ENCODE measurements at regions not wholly inside any gene's neighbourhood (a gene's known extent, or its start where the extent isn't known, plus 50 kb on each side); places are given as distances from the start of the nearest gene placed in this dataset.

DNA sequence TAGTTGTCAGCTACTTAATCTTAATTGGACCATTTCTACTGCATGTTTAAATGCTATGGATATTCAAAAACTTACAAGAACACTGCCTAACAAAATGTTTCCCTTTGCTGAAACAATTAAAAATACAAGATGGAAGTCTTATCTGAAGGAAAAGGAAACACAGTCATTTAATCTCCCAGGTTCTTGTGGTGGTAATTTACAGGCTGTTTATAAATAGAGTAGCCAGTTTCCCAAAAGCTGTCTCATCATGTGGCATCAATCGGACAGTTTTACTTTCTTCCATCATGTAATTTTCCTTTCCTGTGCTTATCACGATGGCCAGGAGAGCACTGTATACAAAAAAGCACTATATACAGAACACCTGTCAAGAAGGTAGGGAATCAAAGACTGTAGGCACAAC is 368.1 kb downstream of the ZEB2 start:
- DNase-seq = no peak

DNA sequence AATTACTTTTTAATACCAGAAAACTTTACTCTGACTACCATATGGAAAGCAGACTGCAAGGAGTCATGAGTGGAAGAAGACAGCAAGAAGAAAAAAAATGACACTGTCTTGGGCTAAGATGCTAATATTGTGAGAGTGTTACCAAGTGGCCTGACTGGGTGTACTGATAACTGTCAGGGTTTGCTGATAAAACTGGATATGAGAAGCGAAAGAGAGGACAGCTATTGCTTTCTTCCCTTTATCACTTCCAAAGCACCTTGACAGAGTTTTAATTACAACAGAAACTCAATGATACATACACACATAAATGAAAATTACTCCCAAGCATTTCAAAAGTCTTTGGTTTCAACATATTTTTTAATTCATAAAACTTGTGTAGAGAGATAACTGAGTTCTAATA is 368.5 kb downstream of the ZEB2 start:
- DNase-seq = no peak

DNA sequence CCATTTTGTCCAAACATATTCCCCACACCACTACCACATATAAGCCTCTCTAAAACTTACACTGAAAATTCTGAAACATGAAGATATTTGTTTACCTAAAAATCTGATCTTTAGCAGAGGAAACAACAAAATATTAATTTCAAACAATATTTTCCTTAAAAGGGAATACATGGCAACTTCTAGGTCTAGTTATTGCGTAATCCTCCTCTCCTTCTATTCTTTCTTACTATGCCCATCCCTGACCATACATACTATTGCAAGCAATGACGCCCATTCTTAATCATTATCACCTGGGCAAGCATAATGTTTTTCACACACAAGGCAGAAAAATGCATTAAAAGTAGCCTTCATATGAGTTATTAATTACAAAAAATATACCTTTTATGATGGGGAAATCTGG is 372.6 kb downstream of the ZEB2 start:
- no peak for DNase-seq

DNA sequence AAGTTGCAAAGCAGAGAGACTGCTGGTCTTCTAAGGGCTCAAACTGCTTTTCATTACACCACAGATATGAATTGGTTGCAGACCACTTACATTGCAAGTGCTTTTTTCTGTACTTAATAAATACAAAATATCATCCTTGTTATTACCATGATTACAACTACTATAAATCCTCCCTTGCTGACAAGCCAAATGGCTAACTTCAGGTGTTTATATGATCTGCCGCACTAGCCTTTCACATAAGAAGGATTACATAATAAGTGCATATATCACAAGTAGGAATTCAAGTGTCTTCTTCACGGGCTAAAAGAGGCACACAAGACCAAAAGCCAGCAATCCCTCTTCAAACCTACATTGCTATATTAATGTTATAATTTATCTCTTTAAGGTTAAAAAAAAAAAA is 373.0 kb downstream of the ZEB2 start:
- no peak for DNase-seq

DNA sequence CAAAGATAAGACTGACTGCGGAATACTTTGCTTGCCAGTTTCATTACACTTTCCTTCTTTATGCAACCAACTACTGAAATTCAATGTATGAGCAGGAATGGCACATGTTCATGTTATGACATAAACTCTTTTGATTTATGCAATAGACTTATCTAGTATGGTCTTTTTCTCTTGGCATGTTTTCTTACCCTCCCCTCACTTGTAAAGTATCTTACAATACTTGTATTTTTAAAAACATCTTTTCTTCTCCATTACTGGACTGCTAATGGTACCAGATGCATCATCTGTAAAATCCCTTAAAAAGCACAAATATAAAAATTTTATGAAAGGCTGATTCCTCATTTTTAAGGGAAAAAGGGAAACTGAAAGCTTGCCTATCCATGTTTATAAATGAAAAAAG is 373.8 kb downstream of the ZEB2 start:
- no peak for DNase-seq

DNA sequence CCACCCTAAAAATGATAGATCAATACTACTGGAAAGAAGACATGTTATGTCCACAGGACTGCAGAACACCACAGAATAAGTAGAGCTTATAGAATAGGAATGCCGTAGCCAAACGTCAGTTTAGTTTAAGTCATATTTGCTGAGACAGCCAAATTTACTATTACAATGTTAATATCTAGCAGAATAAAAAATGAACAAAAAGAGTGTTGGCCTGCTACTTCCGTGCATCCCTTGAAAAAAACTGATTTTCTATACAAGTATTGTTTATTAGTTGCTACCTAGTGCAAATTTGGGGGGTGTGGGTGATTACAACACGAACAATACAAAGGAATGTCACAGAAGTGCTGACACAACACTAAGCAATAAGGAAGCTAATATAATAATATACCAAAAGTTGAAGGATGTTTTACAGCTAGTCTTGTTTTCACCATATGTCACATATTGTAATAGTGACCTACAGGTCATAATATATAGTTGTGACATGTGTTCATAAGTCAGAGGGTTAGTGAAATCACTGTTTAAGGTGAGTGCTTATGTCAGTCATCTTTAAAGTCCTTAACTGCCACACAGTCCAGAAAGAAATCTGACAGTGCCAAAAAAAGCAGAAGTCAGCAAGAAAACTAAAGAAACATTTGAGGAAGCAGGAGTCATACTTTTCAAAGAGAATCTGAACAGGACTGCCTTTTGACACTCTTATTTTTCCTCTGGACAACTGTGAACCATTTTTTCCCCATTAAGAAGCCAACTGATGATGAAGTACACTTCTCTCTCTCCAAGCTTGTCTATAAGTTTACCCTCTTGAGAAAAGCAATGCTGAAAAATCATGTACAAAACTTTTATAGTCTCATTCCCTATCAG is 376.4 kb downstream of the ZEB2 start:
- DNase-seq = no peak

DNA sequence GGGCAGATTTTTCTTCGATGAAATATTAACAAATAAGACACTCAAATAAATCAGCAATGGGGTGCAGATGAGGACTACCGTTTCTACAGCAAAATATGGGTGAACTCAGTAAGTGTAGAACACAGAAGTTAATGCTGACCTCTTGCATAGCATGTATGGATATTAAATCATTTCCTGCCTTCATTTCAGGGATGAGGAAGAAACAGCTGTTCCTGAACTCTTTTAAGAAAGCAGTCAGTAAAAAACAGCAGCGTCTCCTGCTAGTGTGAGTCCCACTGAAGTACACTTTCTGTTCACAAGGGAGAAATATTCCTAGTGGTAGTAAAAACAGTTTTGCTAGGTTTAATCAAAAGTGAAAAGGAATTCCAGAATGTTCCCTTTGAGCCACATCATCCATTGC is 379.0 kb downstream of the ZEB2 start:
- DNase-seq = no peak

DNA sequence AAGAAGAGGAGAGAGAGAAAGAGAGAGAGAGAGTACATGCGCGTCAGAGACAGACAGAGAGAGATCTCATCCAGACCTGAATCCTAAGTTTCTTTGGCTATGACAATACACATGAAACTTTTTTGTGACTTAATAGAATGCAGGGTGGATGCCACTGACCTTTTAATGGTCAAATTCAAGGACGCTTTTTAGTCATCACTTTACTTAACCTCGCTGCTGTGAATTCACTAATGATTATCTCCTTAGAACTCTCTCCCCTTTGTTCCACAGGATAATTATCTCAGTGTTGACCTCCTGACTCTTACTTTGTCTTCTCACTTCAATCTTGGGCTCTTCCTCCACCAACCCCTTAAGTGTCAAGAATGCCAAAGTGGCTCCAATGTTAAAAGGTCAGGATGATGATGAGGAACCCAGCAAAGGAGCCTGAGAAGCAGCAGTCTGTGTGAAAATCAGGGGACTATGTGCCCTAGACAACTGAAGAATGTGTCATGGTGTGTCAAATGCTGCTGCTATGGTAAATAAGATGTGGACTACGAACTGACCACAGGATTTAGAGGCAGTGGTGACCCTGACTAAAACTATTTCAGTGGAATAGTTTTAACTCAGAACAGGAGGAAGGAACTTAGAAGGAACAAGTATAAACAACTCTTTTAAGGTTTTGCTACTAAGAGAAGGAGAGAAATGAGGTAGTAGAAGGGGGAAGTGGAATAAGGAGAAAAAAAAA is 382.1 kb downstream of the ZEB2 start:
- DNase-seq = no peak

DNA sequence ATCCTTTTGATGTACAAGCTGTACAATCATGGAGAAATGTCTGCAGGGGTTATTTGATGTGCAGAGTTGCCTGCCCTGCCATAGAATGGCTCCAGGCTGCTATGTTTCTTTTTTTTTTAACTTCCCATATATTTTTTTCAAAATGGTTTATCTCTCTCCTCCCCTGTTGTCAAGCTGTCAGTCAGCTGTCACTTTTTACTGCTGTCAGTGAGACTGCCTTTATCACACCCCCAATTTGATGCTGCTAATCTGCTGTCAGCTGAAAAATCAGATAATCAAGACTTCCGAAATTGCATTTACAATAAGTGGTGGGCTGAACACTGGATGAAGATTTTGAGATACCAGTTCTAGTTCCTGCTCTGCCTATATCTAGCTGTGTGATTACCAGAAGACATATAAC is 382.6 kb downstream of the ZEB2 start:
- no peak for DNase-seq

DNA sequence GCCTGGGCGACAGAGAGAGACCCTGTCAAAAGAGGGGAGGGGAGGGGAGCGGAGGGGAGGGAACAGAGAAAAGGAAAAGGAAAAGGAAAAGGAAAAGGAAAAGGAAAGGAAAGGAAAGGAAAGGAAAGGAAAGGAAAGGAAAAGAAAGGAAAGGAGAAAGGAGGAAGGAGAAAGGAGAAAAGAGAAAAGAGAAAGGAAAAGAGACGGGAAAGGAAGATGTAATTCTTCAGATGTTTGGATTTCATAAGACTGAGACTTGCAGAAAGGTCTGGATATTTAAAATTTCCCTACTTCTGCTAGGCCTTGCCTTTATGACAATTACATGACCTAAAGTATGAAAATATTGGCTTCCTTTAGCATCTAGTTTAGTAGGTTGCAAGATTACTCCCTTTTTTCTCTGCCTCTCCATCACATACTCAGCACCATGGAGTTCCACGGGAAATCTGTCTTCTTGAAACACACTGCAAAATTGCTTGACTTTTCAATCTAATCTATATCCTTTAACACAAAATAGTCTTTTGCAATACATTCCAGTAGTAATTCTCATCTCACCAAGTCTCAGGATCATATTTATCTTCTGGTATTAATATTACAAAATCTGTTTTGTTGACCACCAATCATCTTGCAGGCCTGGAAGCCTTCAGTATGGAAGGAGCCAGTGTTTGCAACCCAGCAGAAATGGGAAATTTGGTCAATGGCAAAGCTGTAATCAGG is 383.5 kb downstream of the ZEB2 start:
- no peak for DNase-seq

DNA sequence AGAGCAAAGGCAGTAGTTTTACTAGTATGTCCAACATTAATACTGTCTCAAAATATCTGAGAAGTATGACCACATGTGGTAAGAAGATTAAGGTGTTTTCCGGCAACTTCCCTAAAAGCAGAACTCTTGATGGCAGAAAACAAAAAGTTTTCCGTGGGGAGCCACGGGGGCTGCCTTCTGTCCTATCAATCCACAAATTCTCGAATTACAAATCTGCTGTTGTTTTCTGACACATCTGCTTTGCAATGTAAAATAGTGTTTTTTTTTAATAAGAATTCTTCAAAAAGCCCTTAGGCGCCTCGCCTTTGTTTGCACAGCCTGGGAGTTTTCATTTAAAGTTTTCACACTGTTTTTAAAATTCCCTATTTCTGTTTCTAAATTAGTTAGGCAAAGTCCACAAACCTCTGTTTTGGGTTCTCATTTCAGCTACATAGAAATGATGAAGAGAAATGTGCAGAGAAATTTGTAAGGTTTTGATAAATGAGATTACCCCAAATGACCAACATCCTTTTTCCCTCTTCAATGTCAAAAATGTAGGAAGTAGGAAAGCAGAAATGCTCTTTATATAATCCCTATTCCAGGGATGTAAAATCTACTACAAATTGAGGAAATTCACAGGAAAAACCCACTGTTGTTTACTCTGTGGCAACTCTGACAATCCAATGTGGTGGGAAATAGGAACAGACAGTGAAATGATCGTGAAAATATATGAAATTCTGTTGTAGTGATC is 385.8 kb downstream of the ZEB2 start:
- no peak for DNase-seq

DNA sequence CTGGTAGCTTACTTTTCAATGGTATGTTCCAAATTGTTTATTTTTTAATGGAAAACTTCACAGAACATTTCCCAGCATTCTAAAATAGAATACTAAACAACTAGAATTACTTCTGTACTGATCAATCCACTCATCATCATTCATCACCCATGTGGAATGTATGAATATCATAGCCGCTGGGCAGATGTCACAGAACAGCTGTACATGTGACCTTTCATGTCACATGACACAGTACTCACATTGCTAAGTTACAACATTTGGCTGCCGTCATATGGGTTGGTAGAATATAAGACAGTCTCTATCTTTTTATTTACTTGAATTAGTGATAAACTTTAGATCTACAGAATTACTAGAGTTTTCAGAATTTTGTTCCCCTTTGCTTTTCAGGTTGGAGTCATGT is 387.6 kb downstream of the ZEB2 start:
- no peak for DNase-seq

DNA sequence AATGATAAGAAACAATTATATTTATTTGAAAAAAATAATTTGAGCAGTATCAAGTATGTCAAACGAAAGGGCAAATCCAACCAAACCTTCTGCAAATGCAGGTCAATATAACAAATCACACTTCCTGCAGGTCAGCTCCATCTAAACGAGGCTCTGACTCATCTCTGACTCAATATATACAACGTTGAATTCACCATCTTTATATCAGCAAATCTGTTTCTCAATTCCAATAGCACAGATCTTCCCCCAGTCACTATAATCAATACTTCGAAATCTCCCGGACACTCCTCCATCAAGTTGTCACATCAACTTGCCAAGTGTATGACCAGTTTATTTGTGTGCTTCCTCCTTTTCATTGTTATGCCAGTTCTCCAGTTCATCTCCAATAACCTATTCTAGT is 388.9 kb downstream of the ZEB2 start:
- no peak for DNase-seq

DNA sequence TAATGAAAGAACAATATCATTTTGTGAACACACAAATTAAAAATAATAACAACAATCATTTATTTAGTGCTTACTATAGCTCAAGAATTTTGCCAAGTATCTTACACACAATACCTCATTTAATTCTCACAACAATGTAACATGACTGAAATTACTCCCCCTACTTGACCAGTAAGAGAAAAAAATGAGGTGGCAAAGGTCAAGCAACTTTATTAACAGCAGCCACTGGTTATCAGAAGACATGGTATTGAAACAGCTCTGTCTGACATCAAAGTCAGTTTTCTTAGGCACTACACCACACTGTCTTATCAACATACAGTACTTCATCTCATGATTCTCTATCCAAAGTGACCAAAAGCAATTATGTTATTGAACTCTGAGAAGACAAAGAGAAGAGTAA is 389.4 kb downstream of the ZEB2 start:
- no peak for DNase-seq

DNA sequence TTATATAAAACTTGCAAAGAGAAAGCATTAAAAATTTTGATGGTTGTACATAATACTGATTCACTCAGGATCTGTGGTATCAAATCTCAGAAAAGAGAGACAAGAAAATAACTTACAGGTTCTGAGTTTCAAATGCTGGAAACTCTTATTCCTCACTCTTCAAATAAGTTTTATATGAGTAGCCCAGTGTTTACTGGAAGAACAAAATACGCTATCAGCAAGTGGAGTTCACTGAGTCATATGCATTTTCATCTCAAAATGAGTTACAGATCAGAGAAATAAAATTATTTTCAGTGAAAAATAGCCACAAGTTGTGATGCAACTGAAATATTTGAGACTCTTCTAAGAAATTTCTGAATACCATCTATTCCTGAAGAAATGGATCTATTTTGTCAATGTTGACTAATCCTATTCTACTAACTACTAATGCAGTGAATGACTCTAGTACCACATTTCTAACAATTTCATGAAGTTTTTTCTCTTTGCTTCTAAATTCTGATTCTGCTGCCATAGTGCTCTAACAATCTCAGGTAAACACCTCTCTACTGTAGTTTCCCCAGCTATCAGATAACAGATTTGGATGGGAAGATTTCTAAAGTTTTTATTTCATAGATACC is 391.7 kb downstream of the ZEB2 start:
- no peak for DNase-seq

DNA sequence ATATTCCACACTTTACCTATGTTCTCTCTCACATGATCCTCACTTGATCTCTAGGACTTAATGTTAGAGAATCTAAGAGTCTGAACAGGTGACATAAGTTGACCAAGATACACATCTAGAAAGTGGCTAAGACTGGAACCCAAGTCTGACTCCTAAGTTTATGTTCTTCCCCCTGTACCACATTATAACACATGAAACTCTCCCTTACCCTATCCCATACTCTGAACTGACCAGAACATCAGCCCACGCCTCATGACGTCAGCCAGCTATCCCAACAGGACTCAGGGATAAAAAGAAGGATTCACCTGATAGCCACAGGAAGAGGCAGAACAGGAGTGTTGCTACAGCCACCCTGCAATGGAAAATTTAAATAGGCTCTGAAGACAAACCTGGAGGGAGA is 392.2 kb downstream of the ZEB2 start:
- DNase-seq = no peak

DNA sequence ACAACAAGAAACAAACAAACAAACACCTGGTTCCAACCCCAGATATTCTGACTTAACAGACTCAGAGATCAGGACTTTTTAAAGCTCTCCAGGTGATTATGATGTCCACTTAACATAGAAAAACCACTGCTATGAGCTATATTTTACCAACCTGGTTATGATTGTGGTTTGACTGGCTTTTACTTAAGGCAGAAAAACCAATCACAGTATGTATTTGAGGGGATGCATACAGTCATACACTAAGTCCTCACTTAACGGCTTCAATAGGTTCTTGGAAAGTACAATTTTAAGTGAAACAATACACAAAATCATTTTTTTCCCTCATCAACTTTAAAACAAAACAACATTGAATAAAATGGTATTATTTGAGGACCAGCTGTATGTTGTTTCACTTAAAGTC is 393.6 kb downstream of the ZEB2 start:
- no peak for DNase-seq

DNA sequence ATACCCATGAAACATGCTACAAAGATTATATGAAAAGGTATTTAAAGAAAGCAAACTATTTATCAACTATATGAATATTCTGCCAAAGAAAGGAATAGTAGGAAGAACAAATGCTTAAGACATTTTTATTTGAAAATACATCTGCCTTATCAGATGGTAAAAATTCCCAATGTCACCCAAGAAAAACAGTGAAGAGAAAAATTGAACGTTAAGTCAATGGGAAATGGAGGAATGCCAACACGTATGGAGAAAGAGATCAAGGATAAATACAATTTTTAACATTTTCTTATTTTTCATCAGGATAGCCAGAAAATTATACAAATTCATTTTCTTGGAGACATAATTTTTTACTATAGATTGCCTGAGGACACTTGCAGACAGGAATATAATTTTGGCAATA is 394.2 kb downstream of the ZEB2 start:
- no peak for DNase-seq

DNA sequence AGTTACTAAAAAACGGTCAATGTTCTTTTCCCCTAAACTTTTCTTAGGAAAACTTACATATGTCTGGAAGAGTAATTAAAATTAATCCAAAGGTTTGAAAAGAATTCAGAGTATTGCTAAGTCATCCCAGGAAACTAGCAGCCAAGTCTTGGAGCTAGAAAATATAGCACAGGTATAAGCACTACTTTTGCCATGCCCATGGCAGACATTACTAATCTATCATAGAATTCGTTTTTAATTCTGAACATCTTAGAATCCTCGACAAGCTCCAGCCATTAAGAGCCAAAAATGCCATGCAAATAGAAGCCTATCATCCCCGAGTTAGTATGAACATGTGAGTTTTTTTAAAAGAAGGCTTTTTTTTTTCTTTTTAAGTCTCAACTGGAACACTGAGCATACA is 395.0 kb downstream of the ZEB2 start:
- no peak for DNase-seq

DNA sequence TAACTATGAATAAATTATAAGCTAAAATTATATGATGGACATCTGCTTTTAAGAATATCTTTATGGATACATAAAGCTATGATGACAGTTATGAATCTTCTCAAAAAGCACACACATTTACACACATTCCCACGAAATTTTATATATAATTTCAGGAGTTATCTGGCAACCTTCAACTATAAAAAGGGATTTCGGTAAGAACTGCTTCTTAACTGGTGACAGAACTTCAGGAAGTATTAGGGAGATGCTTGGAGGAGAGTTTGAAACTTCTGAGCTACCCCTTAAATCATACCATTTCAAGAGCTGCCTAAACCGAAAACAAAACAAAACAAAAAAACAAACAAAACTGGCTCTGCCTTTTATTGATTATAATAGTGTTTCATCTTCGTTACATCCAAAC is 399.4 kb downstream of the ZEB2 start:
- no peak for DNase-seq

DNA sequence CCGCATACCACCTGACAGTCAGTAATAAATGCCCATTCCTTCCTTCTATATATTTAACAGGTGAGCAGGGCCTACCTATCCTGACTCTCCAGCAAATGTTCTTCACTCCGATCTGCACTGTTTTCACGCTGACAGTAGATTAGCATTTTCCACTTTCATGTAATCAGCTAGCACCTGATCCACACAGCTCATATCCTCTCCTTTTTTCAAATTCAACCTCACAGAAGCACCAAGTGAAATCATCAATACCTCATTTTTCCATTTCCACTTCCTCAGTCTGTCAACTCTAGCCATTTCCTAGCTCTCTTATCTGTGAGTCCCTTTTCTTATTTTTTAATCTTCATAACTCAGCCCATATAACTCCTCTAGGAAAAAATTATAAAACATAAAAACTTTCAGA is 402.8 kb downstream of the ZEB2 start:
- DNase-seq = no peak

DNA sequence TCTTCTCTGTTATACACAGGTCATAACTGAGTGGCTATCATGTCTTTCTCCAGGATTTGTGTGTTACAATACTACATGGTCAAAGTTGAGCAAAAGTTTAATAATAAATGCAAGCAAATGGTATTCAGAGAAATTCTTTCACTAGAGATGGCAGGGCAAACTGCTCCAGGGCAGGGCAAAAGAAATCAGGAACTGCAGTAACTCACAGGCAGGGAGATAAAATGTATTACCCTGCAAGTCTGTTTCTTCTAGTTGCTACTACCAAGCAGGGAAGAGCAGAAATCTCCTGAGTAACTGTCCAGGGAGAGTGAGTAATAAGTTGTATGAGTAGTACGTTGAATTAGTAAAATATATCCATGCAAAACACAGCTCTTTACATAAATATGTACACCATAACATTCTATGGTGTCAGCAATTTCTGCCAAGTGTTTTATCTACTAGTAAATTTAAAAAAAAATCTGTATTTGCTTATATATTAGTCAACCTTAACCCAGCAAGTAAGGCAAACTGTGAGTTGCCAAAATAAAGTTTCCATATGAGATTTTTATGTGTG is 404.1 kb downstream of the ZEB2 start:
- DNase-seq = no peak

DNA sequence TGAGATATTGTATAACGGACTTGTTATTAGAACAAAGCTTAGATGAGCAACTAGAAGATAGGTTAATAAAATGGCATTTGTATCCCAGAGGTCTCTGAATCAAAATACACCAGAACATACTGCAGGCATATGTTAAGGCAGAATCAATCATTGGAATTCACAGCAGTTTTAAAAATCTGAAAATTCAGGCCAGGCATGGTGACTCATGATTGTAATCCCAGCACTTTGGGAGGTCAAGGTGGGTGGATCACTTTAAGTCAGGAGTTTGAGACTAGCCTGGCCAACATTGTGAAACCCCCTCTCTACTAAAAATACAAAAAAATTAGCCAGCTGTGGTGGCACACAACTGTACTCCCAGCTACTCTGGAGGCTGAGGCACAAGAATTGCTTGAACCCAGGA is 405.2 kb downstream of the ZEB2 start:
- no peak for DNase-seq
